GM18517 (cell line): ENCODE measurements at regions not wholly inside any gene's neighbourhood (a gene's known extent, or its start where the extent isn't known, plus 50 kb on each side); places are given as distances from the start of the nearest gene placed in this dataset.

ENCODE experiments used
- ATAC-seq: cut with Tn5 transposase; IDR thresholded peaks from one replicate; pipeline ENCODE4 v1.9.1; 2021; ENCODE audit warnings: mild to moderate bottlenecking, moderate library complexity; ENCODE audit not compliant: unreplicated experiment

DNA sequence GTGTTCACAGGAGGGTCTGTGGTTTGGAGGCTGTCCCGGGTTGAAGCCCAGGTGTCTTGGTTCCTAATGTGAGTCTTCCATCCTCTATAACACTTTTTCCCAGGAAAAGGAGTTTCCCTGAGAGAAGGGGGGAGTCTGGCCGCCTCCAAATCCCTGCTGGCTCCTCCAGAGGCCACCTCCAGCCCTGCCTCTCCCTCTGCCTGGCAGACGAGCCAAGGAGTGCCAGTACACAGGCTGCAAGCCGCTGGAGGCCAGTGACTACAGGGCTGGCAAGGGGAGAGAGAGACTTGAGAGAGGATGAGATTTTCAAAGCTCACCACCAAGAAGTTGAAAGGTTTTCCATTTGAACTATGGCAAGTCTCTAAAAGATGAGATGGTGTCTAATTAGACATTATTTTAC, 154.2 kb upstream of the ID2 start:
- no peak for ATAC-seq

DNA sequence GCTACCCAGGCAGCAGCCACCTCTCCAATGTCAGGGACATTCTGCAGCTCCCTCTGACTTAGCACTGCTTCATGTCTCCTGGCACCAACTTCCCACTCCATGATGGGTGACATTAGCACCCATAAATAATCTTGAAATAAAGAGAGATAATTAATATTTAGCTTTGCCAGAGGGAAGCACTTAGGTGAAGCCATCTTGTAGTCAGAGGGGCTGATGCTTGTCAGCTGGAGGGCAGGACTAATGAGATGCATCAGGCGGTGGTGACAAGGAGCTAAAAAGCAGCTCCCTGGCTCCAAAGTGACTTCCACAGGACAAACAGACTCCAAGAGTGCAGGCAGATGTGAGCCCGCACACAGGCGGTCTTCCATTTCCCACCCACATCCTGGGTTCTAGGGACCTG, 153.0 kb upstream of the ID2 start:
- no peak for ATAC-seq

DNA sequence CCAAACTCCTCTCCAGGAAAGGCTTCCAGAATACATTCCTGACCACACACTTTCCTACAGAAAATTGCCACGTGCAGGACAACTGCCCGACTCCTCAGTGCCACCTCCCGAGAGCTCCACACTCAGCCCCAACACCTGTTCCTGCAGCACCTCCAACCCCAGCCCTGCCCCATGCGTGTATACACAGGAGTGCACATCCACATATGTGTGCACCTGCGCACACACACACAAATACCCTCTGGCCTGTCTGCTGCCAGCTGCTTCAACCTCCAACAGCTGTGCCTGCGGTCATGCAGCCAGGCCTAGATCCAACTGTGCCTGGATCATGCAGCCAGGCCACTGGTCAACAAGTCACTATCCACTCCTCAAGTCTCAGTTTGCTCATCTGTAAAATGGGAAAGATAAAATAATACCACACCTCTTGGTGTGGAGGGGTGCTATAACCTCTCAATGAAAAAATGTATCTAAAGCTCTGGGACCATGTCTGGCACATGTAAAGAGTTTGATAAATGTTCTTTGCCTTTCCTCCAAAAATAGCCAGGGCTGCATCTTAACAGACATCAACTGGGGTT, 152.1 kb upstream of the ID2 start:
- no peak for ATAC-seq

DNA sequence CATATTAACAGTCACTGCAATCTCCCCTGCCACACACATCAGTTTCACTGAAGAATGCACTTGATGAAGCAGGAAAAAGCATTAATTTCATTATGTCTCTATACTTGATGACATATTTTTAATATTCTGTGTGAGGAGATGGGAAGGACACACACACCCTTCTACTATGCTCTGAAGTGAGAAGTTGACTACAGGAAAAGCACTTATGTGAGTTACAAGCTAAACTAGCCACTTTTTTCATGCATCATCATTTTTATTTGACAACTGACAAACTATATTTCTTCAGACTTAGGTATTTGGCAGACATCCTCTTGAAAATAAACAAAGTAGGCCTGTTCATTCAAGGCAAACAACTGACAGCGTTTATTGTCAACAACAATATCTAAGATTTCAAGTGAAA, 150.4 kb upstream of the ID2 start:
- ATAC-seq: no peak

DNA sequence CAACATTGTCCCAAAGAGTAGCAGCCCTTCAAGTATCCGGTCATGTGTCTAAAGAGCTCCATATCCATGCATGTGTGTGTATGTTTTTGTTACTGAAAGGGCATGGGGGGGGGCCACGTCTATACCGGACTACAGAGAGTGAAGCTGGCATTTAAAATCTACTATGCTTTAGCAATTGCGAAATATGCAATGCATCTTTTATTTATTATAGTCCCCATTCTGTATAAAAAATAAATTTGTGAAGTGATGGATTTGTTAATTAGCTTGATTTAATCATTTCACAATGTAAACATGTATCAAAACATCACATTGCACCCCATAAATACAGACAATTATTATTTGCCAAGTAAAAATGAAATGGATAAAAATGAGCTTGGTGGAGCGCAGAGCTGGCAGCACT, 149.4 kb upstream of the ID2 start:
- no peak for ATAC-seq

DNA sequence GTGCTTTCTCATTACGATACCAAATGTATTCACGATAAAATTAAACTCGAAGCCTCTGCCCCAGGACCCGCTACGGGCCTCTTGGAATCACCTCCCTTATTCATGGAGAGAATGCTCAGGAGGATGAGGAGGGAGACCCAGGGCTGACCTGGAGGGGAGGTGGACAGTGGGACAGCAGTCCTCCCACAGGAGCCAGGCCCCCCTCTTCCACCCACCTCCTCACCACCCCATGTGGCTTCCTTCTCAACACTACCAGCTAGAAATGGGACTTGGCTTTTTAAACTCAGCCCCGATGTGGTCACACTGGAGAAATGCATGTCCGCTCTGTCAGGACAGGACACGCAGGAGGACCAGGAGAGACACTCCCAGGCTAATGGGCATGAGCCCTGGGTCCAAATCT, 147.9 kb upstream of the ID2 start:
- ATAC-seq: no peak

DNA sequence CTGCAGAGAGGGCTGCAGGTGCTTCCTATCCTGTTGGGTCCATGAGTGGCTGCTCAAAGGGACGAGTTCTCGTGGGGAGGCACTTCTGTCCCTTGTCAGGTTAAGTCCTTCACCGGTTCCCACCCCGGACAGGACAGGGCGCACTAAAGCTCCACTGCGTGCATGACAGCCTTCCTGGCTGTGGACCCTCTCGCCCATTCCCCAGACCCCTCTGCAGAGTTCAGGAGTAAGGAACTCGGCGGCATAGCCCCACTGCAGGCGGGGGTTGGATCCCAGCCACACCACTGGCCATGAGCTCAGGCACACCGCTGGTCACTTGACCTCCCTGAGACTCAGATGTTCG, 147.5 kb upstream of the ID2 start:
- ATAC-seq: no peak

DNA sequence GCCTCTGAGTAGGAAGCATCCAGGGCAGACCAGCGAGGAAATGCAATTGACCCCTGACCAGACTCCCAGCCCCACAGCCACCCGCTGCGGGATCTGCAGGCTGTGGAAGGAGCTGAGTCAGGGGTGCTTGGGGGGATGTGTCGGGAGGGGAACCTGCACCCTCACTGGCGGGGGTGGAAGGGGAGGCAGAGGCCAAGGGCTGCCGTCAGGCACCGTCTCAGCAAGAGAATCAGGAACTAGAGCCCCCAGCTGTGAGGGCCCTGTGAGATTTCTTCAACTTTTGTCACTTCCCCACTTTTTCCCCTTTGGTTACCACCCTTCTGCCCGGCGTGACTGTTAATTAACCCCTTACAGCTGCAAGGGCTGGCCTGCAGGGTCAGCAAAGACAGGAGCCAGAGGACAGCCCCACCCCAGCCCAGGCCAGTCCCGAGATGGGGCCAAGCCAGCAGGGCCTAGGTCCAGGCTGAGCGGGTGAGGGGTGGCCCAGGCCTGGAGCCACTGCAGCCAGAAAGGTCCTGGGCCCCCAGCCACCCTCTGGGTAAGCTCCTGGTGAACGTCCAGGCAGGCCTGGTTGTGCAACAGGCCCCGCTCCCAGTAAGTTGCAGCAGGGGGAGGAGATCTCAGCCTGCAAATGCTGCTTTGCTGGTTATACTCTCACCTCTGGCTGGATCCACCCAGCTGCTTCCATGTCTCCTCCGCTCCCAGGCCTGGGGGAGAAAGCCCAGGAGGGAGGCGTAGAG, 147.0 kb upstream of the ID2 start:
- ATAC-seq: no peak

DNA sequence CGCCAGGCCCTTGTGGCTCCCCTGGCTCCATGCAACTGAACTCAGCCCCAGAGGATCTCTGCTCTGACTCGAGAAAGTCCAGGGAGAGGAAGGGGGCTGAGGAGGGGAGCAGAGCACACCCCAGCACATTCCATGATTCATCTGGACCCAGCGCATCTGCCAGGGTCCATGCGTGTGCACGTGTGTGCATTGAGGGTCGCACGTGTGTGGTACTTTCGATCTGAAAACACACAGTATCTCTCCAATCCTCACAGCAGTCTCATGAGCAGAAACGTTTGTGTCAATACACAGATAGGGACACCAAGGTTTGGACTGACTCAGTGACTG, 146.4 kb upstream of the ID2 start:
- no peak for ATAC-seq

DNA sequence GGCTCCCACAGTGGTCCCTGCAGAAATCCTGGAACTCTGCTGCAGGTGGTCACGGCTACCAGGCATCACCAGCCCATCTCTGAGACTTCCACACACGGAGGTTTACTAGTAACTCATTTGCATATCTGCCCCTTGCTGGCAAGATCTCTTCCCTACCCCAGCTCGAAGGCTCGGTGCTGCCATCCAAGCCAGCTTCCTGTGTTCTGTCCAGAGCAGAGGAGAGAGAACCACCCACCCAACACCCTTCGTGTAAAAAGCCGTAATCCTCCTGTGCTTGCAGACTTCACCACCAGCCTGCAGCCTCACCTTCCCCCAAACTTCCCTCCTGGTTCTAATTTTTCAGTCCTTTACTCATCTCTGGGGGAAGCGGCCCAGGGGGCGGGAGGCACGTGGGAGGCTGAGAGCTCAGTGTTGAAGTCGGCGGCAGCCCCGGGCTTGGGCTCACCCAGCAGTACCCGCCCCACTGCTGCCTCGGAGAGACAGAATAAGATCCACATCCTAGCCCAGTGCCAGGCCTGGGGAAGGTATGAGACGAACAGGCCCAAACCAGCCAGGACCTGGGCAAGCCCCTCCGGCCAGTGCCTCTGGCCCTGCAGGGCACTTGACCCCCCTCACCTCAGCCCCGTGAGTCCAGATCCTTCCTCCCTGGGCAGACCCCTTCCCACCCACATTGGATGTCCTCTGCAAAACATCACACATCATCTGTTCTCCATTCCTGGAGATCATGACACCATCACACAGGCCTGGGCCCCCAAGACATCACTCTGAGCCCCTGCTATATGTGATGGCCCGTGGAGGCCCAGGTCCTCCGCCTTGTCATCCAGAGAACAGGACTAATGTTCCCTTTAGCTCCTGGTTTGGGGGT, 145.8 kb upstream of the ID2 start:
- ATAC-seq: no peak

DNA sequence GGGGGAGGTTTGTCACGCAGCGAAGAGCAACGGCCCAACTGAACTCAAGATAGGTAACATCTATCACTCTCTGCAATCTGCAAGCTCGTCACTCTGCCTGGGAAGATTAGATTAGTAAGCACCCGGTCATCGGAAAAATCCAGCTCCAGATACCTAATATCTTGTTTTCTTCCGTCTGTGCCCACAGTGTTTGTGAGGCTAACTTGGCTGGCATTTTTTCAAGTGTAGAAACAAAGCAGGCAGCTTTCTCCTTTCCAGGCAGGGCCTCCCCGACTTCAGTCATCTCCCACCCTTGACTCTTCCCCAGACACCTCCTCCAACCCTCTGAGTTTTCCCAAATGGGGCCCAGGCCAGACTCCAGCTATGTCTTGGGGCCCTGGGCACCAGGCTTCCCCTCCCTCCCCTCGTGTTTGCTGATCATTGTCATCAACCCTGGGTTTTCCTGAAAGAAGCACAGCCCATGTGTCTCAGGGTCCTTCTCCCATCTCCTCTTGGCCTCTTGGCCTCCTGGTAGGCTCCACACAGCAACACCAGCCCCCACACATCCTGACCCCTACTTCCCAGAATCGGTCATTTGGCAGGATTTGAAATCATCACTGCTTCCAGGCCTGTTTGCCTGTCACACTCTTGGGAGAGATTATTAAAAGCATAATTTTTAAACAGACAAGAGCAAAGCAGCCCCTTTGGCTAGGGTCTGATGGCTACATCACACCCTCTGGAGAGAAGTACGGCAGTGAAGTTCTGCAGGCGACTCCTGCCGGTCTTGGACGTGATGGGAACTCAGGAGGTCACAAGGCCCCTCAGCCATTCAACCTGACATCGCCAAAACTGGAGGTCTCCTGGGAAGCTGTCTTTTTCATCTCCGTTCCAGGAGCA, 144.9 kb upstream of the ID2 start:
- no peak for ATAC-seq

DNA sequence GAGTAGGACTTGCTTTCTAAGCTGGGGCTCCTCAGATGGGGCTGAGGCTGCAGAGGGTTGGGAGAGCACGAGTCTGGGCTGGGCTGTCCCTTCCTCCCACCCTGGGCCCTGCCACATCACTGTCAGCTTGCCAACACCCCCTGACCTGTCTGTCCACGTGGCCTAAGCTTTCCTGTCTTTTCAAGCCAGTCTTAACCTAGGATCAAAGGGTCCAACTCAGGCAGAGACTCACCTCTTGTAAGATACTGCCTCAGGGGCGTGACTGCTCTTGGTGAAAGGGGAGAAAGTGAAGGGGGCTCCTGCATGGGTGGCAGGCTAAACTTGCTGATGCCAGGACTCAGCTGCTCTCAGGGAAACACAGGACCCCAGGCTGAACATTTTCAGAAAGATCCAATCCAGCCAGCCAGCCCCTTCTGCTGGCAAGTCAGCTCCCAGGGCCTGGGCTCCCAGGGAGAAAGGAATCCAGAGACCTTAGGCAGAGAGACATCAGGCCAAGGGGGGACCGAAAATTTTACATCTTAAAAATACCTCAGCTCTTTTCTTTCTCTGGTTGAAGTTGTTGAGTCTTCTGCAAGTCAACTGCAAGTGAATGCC, 144.2 kb upstream of the ID2 start:
- ATAC-seq: no peak

DNA sequence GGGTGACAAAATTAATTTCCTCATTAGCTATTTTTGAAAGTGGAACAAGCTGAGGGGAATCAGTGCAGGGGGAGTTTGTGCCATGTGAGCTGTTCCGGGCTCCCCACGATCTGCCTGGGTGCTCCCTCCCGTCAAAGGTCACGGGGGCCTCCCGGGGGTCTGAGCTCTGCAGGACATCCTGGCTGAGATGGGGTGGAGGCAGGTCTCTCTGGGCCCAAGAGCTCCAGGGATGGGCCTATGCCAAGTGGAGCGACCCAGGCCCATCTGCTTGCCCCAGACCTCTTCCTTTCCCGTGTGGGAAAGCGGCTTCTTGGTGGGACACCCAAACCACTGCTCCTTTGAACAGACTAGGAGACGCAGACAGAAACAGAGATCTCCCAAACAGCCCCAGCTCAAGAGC, 143.3 kb upstream of the ID2 start:
- no peak for ATAC-seq

DNA sequence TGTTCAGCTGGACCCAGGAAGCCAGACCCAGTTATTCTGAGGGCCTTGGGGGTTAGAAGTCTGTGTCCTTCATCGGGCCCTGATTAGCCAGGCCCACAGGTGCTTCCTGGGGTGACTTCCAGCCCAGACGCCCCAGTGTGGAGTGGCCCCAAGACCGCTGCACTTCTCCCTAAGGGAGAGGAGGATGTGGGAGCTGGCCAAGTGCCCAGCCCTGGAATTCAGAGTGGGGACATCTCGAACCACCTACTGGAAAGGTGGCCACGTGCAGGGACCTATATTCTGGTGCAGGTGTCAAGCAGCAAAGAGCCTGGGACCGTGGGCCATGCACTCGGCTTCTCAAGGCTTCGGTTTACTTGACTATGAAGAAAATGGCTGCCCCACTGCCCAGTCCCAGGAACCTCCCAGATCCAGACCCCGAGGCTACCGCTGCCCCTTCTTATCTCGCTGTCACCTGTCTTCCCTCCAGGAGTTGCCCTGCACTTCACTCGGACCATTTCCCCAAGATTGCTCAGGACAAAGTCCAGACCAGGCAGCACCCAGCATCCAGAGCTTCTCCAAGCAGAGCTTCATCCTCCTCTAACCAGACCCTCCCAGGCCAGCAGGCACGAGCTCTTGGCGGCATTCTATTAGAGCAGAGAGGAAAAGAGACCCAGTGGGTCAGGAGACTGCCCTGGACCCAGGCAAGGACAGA, 142.8 kb upstream of the ID2 start:
- no peak for ATAC-seq

DNA sequence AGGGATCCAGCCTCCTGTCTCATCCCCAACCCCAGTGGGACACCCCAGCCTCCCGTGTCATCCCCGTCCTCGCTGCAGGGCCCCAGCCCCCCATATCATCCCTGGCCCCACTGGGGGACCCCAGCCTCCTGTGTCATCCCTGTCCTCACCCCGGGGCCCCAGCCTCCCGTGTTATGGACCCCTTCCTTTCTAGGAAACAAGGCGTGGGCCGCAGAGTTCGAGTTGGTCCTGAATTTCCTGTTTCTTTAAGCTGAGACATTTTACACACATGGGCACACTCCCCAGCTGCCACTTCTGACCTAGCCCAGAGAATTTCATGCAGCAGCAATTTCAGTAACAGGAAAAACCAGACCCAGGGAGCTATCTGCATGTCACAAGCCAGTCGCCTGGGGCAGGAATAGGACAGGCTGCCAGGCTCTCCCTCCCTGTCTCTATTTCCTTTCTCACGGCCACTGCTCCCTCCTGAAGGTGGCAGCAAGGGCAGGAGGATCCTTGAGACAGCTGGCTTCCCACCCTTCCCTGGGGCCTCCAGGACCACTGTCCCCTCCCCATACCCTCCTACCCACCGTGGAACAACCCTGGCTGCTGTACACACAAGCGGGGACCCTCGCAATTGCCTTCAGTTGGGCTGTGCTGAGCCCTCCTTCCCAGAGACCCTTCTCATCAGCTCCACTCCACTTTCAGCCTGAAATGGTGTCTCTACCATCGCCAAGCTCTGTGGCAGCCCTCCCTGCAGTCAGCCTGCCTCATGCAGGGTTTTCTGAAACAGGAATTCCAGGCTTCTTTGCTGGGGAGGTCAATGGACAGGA, 141.9 kb upstream of the ID2 start:
- no peak for ATAC-seq

DNA sequence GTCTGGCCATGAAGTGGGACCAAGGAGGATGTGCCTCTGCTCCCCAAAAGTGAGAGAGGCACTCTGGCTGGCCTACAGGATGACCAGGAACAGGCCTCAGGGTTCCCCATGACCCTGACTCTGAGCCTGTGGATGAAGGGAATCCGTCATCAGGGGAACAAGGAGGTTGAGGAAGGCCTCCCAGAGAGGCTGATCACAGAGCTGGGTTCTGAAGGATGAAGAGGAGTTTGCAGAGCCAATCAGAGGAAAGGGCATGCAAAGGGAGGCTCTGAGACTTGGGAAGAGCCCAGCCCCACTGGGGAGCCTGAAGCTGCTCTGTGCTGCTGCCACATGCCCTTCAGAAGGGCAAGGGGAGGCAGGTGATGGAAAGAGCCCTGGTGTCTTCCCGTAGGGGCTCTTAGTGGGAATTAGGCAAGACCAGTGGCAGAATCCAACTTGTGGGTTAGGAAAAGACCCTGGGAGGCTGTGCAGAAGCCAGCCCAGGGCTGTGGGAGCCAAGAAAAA, 141.3 kb upstream of the ID2 start:
- ATAC-seq: no peak

DNA sequence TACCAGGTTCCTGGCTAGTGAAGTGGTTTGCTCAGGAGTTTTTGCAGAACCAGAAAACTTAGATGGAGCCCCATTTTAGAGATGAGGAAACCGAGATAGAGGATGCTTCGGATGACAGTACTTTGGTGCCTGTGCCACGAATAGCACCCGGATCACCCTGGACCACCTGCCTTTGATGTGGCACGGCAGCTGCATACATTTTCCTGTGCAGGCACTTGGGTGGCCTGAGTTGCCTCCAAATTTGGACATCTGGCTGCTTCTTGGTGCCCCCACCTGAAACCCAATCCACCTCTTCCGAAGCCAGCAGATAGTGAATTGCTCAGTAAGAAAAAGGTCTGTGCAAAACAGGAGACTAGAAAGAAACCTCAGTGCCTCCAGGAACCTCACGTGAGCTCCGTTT, 140.6 kb upstream of the ID2 start:
- no peak for ATAC-seq

DNA sequence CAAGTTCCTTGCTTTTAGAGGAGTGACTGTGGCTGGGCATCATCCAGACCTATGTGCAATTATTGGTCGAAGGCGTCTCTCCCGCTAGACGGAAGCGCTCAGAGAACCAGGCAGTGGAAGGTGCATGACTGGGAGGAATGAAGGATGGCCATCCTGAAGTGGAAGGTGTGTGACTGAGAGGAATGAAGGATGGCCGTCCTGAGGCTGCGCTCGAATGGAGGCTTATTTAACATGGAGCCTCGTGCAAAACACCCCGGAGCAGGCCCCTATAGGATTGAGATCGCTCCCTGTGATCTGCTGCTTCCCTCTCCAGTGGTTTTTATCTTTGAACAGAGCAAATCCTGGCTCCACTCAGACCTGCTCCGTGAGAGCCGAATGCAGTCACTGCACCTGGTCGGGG, 140.2 kb upstream of the ID2 start:
- no peak for ATAC-seq

DNA sequence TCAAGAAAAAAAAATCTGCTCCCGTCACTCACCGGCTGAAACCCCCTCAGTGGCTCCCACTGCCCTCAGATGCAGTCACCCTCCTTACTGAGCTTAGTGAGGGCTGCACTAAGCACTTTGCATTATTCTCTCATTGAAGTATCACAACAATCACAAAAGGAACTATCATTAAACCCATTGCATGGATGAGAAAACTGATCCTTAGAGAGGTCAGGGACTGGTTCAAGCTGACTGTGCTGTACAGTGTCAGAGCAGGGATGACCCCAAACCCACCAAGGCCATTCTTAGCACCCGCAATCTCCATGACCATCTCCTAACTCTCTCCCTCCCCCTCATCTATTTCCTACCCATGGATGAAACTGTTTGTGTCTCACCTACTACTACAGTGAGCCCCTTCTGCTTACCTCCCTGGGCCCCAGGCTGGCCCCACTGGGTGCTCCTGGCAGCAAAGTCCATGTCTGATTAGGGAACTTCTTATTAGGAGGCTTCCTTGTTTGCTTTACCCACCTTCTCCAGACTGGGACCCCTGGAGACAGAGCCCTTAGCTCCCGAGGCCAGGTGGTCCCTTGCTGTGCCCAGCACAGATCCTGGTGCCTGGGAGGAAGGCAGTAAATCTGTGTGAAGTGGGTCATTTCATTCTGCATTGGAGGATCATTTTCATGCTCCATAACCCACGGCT, 139.3 kb upstream of the ID2 start:
- ATAC-seq: no peak
